PFSK-1 (cell line): ENCODE measurements at regions not wholly inside any gene's neighbourhood (a gene's known extent, or its start where the extent isn't known, plus 50 kb on each side); places are given as distances from the start of the nearest gene placed in this dataset.

Experiments used
- FOXP2 ChIP-seq: optimal IDR thresholded peaks from 2 replicates; pipeline ENCODE3; 2011; ENCODE audit warnings: borderline replicate concordance, control low read depth, inconsistent platforms; ENCODE audit not compliant: insufficient read depth; ENCODE audit errors: extremely low read length, extremely low read depth
- POLR2AphosphoS5 ChIP-seq: IDR thresholded peaks from 2 replicates; pipeline ENCODE4 v1.6.1; 2012; ENCODE audit warnings: low read depth, mild to moderate bottlenecking, control low read depth, low read length, moderate library complexity
- REST ChIP-seq, 2 experiments: IDR thresholded peaks; 2 replicates each; pipeline versions ENCODE4 v1.6.1 to v1.8.0; 2011 to 2012; ENCODE audit warnings: low read depth in 2 of 2, low read length in 2 of 2, control low read depth in 1 of 2, inconsistent platforms in 1 of 2, mild to moderate bottlenecking in 1 of 2, moderate library complexity in 1 of 2; ENCODE audit not compliant: insufficient read depth in 1 of 2
- SIN3A ChIP-seq: IDR thresholded peaks from 2 replicates; pipeline ENCODE4 v1.6.1; 2012; ENCODE audit warnings: mild to moderate bottlenecking, low read length, moderate library complexity, borderline replicate concordance; ENCODE audit not compliant: insufficient read depth
- TAF1 ChIP-seq: IDR thresholded peaks from 2 replicates; pipeline ENCODE4 v1.6.1; 2012; ENCODE audit warnings: low read length, control low read depth, borderline replicate concordance; ENCODE audit not compliant: insufficient read depth

- TF ChIP-seq REST (IDR thresholded peaks at IDR 0.05; ENCODE audit: insufficient read depth in 1 of 2, low read depth in 2 of 2, low read length in 2 of 2): no peak
- no peak for TF ChIP-seq FOXP2
- no peak for TF ChIP-seq SIN3A
- no peak for TF ChIP-seq POLR2AphosphoS5
- TF ChIP-seq TAF1: no peak
Observed at GRCh38 chr6:21808551-21809242, 215.1 kb downstream of the SOX4 start.

GRCh38 chr6:21811484-21811883 is 217.9 kb downstream of the SOX4 start:
- no peak for TF ChIP-seq FOXP2
- no peak for TF ChIP-seq TAF1
- no peak for TF ChIP-seq SIN3A
- no peak for TF ChIP-seq POLR2AphosphoS5

- TF ChIP-seq POLR2AphosphoS5 (no peak), FOXP2 (no peak), REST (IDR thresholded peaks at IDR 0.05; ENCODE audit: insufficient read depth in 1 of 2, low read depth in 2 of 2, low read length in 2 of 2) (no peak), TAF1 (no peak), SIN3A (no peak)
Observed at GRCh38 chr6:21816231-21816630, 222.7 kb downstream of the SOX4 start.

DNA sequence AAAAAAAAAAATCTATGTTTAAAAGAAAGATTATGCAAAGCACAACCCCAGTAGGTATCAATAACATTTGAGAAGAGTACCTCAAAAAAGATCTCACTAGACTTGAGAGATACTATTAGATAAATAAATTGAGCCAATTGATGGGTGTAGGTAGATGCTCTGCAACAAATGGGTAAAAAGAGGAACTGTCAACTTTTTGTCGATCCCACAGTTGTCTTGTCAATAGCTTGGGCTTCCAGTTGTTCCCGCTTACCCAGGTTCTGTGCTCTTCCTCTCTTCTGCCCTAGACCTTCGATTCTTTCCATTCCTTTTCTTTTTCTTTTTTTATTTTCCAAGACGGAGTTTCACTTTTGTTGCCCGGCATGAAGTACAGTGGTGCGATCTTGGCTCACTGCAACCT is 226.9 kb downstream of the SOX4 start:
- no peak for TF ChIP-seq SIN3A
- TF ChIP-seq POLR2AphosphoS5: no peak
- TF ChIP-seq TAF1: no peak
- no peak for TF ChIP-seq FOXP2
- TF ChIP-seq REST (IDR thresholded peaks at IDR 0.05; ENCODE audit: insufficient read depth in 1 of 2, low read depth in 2 of 2, low read length in 2 of 2): no peak

DNA sequence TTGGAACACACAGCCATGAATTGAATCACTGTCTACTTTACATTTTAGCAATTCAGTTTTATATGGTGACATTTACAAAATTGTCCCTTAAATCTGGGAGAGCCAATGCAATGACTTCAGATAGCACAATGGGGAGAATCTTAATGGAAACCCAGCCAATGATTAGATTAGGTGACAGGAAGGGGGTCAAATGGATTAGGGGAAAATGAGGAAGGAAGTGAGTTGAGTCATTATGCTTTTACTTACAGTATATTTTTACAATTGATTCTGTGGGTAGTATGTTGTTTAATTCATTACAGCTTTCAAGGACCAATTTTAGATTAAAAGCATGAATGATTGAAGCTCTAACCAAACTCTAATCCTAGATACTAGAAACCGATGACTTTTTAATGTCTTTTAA is 229.8 kb downstream of the SOX4 start:
- TF ChIP-seq REST (IDR thresholded peaks at IDR 0.05; ENCODE audit: insufficient read depth in 1 of 2, low read depth in 2 of 2, low read length in 2 of 2) (no peak), SIN3A (no peak), FOXP2 (no peak), TAF1 (no peak), POLR2AphosphoS5 (no peak)
